ENCODE measurements at regions not wholly inside any gene's neighbourhood (a gene's known extent, or its start where the extent isn't known, plus 50 kb on each side); places are given as distances from the start of the nearest gene placed in this dataset.
"Not testable (repeated sequence)": the region's sequence is repeated elsewhere in the genome, so short reads cannot be mapped to it uniquely, and the experiment has no call there.

- no peak for DNase-seq
These were observed 50.3 kb upstream of the SNRK start for GRCh38 chr3:43236008-43236407.

GRCh38 chr3:43233062-43233461 is 53.3 kb upstream of the SNRK start:
- DNase-seq: no peak

- no peak for DNase-seq
These were observed 54.9 kb upstream of the SNRK start for GRCh38 chr3:43231276-43232000.

- not testable (repeated sequence) for DNase-seq
These were observed 56.5 kb upstream of the SNRK start for GRCh38 chr3:43229865-43230264.

GRCh38 chr3:43227685-43228084 is 58.7 kb upstream of the SNRK start:
- not testable (repeated sequence) for DNase-seq

GRCh38 chr3:43224405-43225073 is 61.8 kb upstream of the SNRK start:
- no peak for DNase-seq

GRCh38 chr3:43223670-43224364 is 62.5 kb upstream of the SNRK start:
- DNase-seq: no peak

- no peak for DNase-seq
These were observed 63.8 kb upstream of the SNRK start for GRCh38 chr3:43222590-43222989.

- DNase-seq: no peak
These were observed 65.3 kb upstream of the SNRK start for GRCh38 chr3:43221076-43221475.

- DNase-seq: no peak
These were observed 66.7 kb upstream of the SNRK start for GRCh38 chr3:43219616-43220015.

GRCh38 chr3:43218921-43219320 is 67.4 kb upstream of the SNRK start:
- no peak for DNase-seq

GRCh38 chr3:43218156-43218555 is 68.2 kb upstream of the SNRK start:
- no peak for DNase-seq

- no peak for DNase-seq
These were observed 68.7 kb upstream of the SNRK start for GRCh38 chr3:43217633-43218032.

GRCh38 chr3:43217206-43217605 is 69.1 kb upstream of the SNRK start:
- no peak for DNase-seq

- no peak for DNase-seq
These were observed 70.6 kb upstream of the SNRK start for GRCh38 chr3:43215663-43216275.

- DNase-seq: no peak
These were observed 71.2 kb upstream of the SNRK start for GRCh38 chr3:43215138-43215537.

GRCh38 chr3:43214616-43215015 is 71.7 kb upstream of the SNRK start:
- DNase-seq: no peak

- DNase-seq: no peak
These were observed 72.7 kb upstream of the SNRK start for GRCh38 chr3:43213631-43214030.

- no peak for DNase-seq
These were observed 73.3 kb upstream of the SNRK start for GRCh38 chr3:43212914-43213611.

GRCh38 chr3:43211681-43212080 is 74.7 kb upstream of the SNRK start:
- DNase-seq: no peak

- DNase-seq: no peak
These were observed 76.0 kb upstream of the SNRK start for GRCh38 chr3:43210049-43211027.

- no peak for DNase-seq
These were observed 78.7 kb upstream of the SNRK start for GRCh38 chr3:43207628-43208085.

All from NCI-H69 (cell line).